B cell (primary cell): ENCODE measurements at regions not wholly inside any gene's neighbourhood (a gene's known extent, or its start where the extent isn't known, plus 50 kb on each side); places are given as distances from the start of the nearest gene placed in this dataset.

Experiments
- ATAC-seq: fragments of 200-7000 bp; cut with Tn5 transposase; one replicate; pipeline ENCODE4 v1.10.0; 2021; ENCODE audit warnings: low read depth, mild to moderate bottlenecking, moderate number of reproducible peaks, moderate library complexity
- CTCF ChIA-PET: fragments of 350-600 bp; sonication (Branson Sonifier 250); formaldehyde crosslinking; loops from one replicate; lab custom pipeline; 2021; ENCODE audit warnings: antibody characterized with exemption, inconsistent platforms; lab: Charles Lee
- POLR2A ChIA-PET: fragments of 350-600 bp; sonication (Branson Sonifier 250); formaldehyde crosslinking; loops from one replicate; lab custom pipeline; 2021; ENCODE audit warnings: antibody characterized with exemption; lab: Charles Lee
- DNase-seq: peaks from one replicate; pipeline ENCODE4 v3.0.0; 2013
- H2AFZ ChIP-seq: 2 replicates; pipeline ENCODE4 v1.6.1; 2012; ENCODE audit warnings: mild to moderate bottlenecking, low read depth, low read length; ENCODE audit not compliant: insufficient read depth, poor library complexity, severe bottlenecking
- H3K27ac ChIP-seq, 2 donors: 1 replicate in 1 of 2; 2 replicates in 1 of 2; pipeline ENCODE4 v1.5.1; 2012 to 2013; ENCODE audit warnings: low read length in 2 of 2, mild to moderate bottlenecking in 2 of 2, moderate library complexity in 1 of 2
- H3K27me3 ChIP-seq, 4 experiments: fragments of 200-600 bp in 1 of 4; sonication (generic) in 1 of 4; replicated peaks in 1 of 4; 1 replicate in 2 of 4; 2 replicates in 2 of 4; pipeline versions ENCODE4 v1.6.1 to v1.7.0; 2013 to 2016; ENCODE audit warnings: low read length in 3 of 4, mild to moderate bottlenecking in 2 of 4, mixed read lengths in 1 of 4, moderate library complexity in 1 of 4; ENCODE audit not compliant: insufficient read depth in 4 of 4, control insufficient read depth in 3 of 4; ENCODE audit errors: control extremely low read depth in 1 of 4
- H3K36me3 ChIP-seq, 2 experiments: replicated peaks in 1 of 2; 1 replicate in 1 of 2; 2 replicates in 1 of 2; pipeline versions ENCODE4 v1.6.1 to v1.7.1; 2013; ENCODE audit warnings: low read length in 1 of 2; ENCODE audit not compliant: insufficient read depth in 2 of 2, control insufficient read depth in 1 of 2; ENCODE audit errors: control extremely low read depth in 1 of 2, extremely low read depth in 1 of 2
- H3K4me1 ChIP-seq, 2 donors: fragments of 200-600 bp in 1 of 2; sonication (generic) in 1 of 2; 1 replicate in 1 of 2; 2 replicates in 1 of 2; pipeline versions ENCODE4 v1.5.1 to v1.6.1; 2013 to 2017; ENCODE audit warnings: low read length in 2 of 2; ENCODE audit not compliant: control insufficient read depth in 2 of 2, insufficient read depth in 2 of 2
- H3K4me2 ChIP-seq: replicated peaks from 2 replicates; pipeline ENCODE3; 2012; ENCODE audit warnings: mild to moderate bottlenecking, low read depth, low read length; ENCODE audit not compliant: poor library complexity, severe bottlenecking
- H3K4me3 ChIP-seq, 5 experiments: fragments of 200-600 bp in 1 of 5; sonication (generic) in 1 of 5; 1 replicate in 3 of 5; 2 replicates in 2 of 5; pipeline versions ENCODE4 v1.5.1 to v1.7.0; 2011 to 2016; ENCODE audit warnings: low read length in 4 of 5, mild to moderate bottlenecking in 4 of 5, low read depth in 2 of 5, control low read depth in 1 of 5, moderate library complexity in 1 of 5; ENCODE audit not compliant: insufficient read depth in 1 of 5; ENCODE audit errors: control extremely low read depth in 1 of 5, extremely low read depth in 1 of 5
- H3K79me2 ChIP-seq: fragments of 200-600 bp; sonication (generic); one replicate; pipeline ENCODE4 v1.6.0; 2016; ENCODE audit warnings: low read length; ENCODE audit not compliant: control insufficient read depth, insufficient read depth
- H3K9ac ChIP-seq: fragments of 200-600 bp; sonication (generic); 2 replicates; pipeline ENCODE4 v1.6.1; 2017; ENCODE audit warnings: mild to moderate bottlenecking, low read length, moderate library complexity
- H3K9me3 ChIP-seq, 3 donors: one replicate each; pipeline versions ENCODE4 v1.6.1 to v1.7.1; 2013; ENCODE audit warnings: low read length in 2 of 3; ENCODE audit not compliant: control insufficient read depth in 2 of 3, insufficient read depth in 1 of 3; ENCODE audit errors: control extremely low read depth in 1 of 3
- H4K20me1 ChIP-seq: 2 replicates; pipeline ENCODE4 v1.6.0; 2012; ENCODE audit warnings: mild to moderate bottlenecking, low read length; ENCODE audit not compliant: insufficient read depth, control insufficient read depth, poor library complexity, severe bottlenecking
- H3K27ac Mint-ChIP-seq: one replicate; pipeline ENCODE4 v1.8.0; 2021; ENCODE audit warnings: mixed read lengths
- H3K27me3 Mint-ChIP-seq: one replicate; pipeline ENCODE4 v1.8.0; 2021; ENCODE audit warnings: mixed read lengths
- H3K4me1 Mint-ChIP-seq: one replicate; pipeline ENCODE4 v1.8.0; 2021; ENCODE audit warnings: mixed read lengths
- H3K4me3 Mint-ChIP-seq: one replicate; pipeline ENCODE4 v1.8.0; 2021; ENCODE audit warnings: mixed read lengths
- H3K9me3 Mint-ChIP-seq: one replicate; pipeline ENCODE4 v1.8.0; 2022; ENCODE audit warnings: mixed read lengths; ENCODE audit not compliant: insufficient read depth
- EZH2 ChIP-seq: IDR thresholded peaks from 2 replicates; pipeline ENCODE4 v1.6.1; 2012; ENCODE audit warnings: borderline replicate concordance, low read depth, mild to moderate bottlenecking, moderate library complexity, low read length; ENCODE audit not compliant: insufficient read depth, poor library complexity, severe bottlenecking
- WGBS: methylation state at CpG from one replicate; pipeline ENCODE4 v1.1.5; 2013; ENCODE audit warnings: missing lambda C conversion rate; ENCODE audit not compliant: insufficient coverage; 5-methylcytosine and 5-hydroxymethylcytosine counted together
- intact Hi-C: fragments of 100-400 bp; cut with micrococcal nuclease; formaldehyde crosslinking; loops from one replicate; pipeline ENCODE4 v1.10.0; 2022
- TF ChIP-seq, protein P1 (sequence below): fragments of 200-600 bp; IDR thresholded peaks from one replicate; pipeline ENCODE4 v1.8.0; 2022; ENCODE audit warnings: antibody characterized with exemption, mild to moderate bottlenecking

DNA sequence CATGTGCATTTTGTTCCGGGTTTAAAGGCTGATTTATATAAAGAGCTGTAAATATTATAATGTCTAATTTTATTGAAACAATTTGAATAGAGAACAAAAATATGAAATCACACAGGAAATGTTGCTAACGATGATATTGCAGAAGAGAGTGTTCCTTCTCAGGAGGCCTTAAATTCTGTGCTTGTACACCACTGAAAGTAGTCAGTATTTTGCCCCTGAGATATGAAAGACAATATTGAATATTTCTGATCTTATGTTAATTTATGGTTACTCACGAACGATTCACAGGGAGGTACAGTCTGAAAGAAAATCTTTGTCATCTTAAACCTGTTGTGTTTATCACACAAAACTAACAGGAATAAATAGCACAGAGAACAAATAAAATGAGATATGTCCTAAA, 213.2 kb upstream of the PLSCR5 start:
- no peak overlapping the region for H3K4me3 ChIP-seq
- intact Hi-C loops, result no loop called here
- ATAC-seq (no peak), DNase-seq (no peak)
- no CpG with 5 or more reads among the region's 4 CpGs for WGBS
- Mint-ChIP-seq H3K27me3 (no peaks in the 10 kb centered on the region), H3K4me1 (no peaks in the 10 kb centered on the region), H3K9me3 (no peaks in the 10 kb centered on the region), H3K27ac (no peak overlapping the region), H3K4me3 (no peak overlapping the region)
- no peaks in the 10 kb centered on the region for H4K20me1 ChIP-seq
- no peak overlapping the region for H3K9ac ChIP-seq
- H3K79me2 ChIP-seq, result no peaks in the 10 kb centered on the region
- no peaks in the 10 kb centered on the region for H3K9me3 ChIP-seq
- no peaks in the 10 kb centered on the region for H3K4me1 ChIP-seq
- no peak overlapping the region for H3K4me2 ChIP-seq
- CTCF ChIA-PET, result no interaction called here
- TF ChIP-seq, protein P1, sequence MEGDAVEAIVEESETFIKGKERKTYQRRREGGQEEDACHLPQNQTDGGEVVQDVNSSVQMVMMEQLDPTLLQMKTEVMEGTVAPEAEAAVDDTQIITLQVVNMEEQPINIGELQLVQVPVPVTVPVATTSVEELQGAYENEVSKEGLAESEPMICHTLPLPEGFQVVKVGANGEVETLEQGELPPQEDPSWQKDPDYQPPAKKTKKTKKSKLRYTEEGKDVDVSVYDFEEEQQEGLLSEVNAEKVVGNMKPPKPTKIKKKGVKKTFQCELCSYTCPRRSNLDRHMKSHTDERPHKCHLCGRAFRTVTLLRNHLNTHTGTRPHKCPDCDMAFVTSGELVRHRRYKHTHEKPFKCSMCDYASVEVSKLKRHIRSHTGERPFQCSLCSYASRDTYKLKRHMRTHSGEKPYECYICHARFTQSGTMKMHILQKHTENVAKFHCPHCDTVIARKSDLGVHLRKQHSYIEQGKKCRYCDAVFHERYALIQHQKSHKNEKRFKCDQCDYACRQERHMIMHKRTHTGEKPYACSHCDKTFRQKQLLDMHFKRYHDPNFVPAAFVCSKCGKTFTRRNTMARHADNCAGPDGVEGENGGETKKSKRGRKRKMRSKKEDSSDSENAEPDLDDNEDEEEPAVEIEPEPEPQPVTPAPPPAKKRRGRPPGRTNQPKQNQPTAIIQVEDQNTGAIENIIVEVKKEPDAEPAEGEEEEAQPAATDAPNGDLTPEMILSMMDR, result no peak
- TF ChIP-seq EZH2, result no peak
- H2AFZ ChIP-seq, result no peak overlapping the region
- no peaks in the 10 kb centered on the region for H3K27me3 ChIP-seq
- H3K27ac ChIP-seq, result no peak overlapping the region
- POLR2A ChIA-PET, result no interaction called here
- H3K36me3 ChIP-seq, result no peaks in the 10 kb centered on the region

DNA sequence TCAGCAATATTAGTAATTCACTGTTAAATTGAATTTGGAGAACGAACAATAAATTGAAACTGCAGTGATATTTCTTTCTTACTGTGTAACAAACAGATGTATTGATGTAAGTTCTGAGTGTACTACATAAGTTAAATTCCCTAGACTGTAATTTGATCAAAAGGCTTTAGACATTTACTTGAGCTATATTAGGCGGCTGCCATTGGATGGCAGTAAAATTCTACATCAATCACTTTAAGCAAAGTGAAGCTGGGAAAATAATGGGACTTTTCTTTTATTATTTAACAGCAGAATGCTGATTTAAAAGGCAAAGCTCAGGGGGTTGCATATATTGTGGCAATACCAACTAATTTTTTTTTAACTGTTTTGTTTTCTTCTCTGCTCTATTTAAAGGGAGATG, 212.6 kb upstream of the PLSCR5 start:
- Mint-ChIP-seq H3K4me3 (no peak overlapping the region), H3K4me1 (no peaks in the 10 kb centered on the region), H3K27me3 (no peaks in the 10 kb centered on the region), H3K9me3 (no peaks in the 10 kb centered on the region), H3K27ac (no peak overlapping the region)
- Histone ChIP-seq H3K9ac (no peak overlapping the region), H3K36me3 (no peaks in the 10 kb centered on the region), H3K4me2 (no peak overlapping the region), H3K9me3 (no peaks in the 10 kb centered on the region), H4K20me1 (no peaks in the 10 kb centered on the region), H3K4me3 (no peak overlapping the region), H3K27me3 (no peaks in the 10 kb centered on the region), H3K4me1 (no peaks in the 10 kb centered on the region), H2AFZ (no peak overlapping the region), H3K79me2 (no peaks in the 10 kb centered on the region), H3K27ac (no peak overlapping the region)
- intact Hi-C loops, result no loop called here
- WGBS, result no CpG with 5 or more reads among the region's 2 CpGs
- ChIA-PET POLR2A (no interaction called here), CTCF (no interaction called here)
- DNase-seq (no peak), ATAC-seq (no peak)
- TF ChIP-seq EZH2, result no peak
- TF ChIP-seq, protein P1, result no peak
